ENCODE measurements at regions not wholly inside any gene's neighbourhood (a gene's known extent, or its start where the extent isn't known, plus 50 kb on each side); places are given as distances from the start of the nearest gene placed in this dataset.

DNA sequence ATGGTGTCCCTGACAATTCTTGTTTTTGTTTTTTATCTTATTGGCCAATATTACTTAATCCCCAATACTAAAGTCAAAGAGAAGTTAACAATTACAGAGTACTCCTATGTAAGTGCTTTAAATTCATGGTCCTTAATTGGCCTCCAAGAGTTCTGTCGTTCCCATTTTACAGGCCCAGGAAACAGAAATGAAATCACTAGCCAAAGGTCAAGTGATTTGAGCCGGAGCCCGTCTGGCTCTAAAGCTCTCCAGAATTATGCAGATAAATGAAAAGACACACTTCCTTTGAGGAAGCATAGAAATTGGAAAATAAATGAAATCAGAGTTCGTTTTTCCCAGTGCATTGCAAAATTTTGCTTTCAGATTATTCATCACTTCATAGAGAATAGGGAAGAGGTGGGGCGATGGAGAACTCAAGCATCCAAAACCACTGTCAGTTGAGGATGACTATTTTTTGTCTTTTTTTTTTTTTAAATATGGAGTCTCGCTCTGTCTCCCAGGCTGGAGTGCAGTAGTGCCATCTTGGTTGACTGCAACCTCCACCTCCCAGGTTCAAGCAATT is 78.5 kb downstream of the MAP1LC3B2 start:
- Histone ChIP-seq H3K36me3 (ENCODE audit: insufficient read depth, low read length) (no peaks in the 10 kb centered on the region), H3K9me2 (ENCODE audit: low read depth, low read length) (no peaks in the 10 kb centered on the region), H4K20me1 (ENCODE audit: insufficient read depth, low read length) (no peaks in the 10 kb centered on the region), H2AFZ (ENCODE audit: low read length) (no peak overlapping the region), H3K27ac (ENCODE audit: low read depth, low read length, poor library complexity, severe bottlenecking) (no peak overlapping the region), H3K4me3 (ENCODE audit: low read depth, low read length, poor library complexity, severe bottlenecking) (no peak overlapping the region), H3K9me3 (ENCODE audit: low read length) (no peaks in the 10 kb centered on the region), H3F3A (ENCODE audit: insufficient read depth, low read length) (no peaks in the 10 kb centered on the region), H3K4me1 (ENCODE audit: insufficient read depth, low read length, severe bottlenecking) (peaks cover 4% of the 10 kb centered on the region), H3K79me2 (ENCODE audit: insufficient read depth, low read length) (no peaks in the 10 kb centered on the region), H3K9ac (ENCODE audit: low read length) (no peak overlapping the region), H3K4me2 (ENCODE audit: low read length) (no peak overlapping the region), H3K27me3 (ENCODE audit: insufficient read depth, low read length) (peaks cover 7% of the 10 kb centered on the region)
- TF ChIP-seq CTCF (IDR thresholded peaks at IDR 0.05; ENCODE audit: low read length) (no peak), EZH2 (IDR thresholded peaks at IDR 0.05; ENCODE audit: borderline replicate concordance, low read length) (no peak)

DNA sequence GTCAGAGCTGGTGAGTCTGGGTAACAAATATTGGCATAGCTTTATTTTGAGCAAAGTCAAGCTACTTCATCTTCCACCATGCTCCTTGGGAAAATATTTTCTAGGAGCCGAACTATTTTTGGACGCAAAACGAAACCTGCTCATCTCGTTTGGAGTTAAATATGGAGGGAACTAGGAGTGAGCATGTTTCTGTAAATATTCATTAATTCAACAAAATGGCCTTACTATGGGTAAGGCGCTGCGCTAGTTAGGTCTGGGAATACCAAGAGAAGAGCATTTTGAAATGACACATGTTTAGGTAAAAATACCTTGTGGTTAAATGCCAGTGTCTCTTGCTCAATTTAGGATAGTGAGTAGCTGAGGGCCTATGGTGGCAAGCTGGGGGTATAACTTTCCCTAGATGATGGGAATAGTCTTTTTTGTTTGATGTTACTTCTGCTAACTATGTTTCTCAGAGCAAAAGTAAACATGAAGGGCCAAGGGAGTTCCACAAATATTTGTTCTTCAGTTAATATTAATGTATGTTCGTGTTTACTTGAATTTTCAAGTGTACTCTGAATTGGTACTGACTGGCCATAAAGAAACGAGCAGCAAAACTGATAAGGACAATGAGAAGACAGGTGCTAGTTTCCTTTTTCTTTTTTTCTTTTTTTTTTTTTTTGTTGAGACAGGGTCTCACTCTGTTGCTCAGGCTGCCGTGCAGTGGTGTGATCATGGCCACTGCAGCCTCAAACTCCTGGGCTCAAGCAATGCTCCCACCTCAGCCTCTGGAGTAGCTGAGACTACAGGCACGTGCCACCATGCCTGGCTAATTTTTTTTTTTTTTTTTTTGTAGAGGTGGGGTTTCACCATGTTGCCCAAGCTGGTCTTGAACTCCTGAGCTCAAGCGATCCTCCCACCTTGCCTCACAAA is 77.7 kb downstream of the MAP1LC3B2 start:
- no peaks in the 10 kb centered on the region for H3F3A ChIP-seq (ENCODE audit: insufficient read depth, low read length)
- no peaks in the 10 kb centered on the region for H4K20me1 ChIP-seq (ENCODE audit: insufficient read depth, low read length)
- H2AFZ ChIP-seq (ENCODE audit: low read length): no peak overlapping the region
- no peak overlapping the region for H3K4me3 ChIP-seq (ENCODE audit: low read depth, low read length, poor library complexity, severe bottlenecking)
- TF ChIP-seq EZH2 (IDR thresholded peaks at IDR 0.05; ENCODE audit: borderline replicate concordance, low read length): no peak
- no peak for TF ChIP-seq CTCF (IDR thresholded peaks at IDR 0.05; ENCODE audit: low read length)
- H3K9me3 ChIP-seq (ENCODE audit: low read length): no peaks in the 10 kb centered on the region
- H3K4me1 ChIP-seq (ENCODE audit: insufficient read depth, low read length, severe bottlenecking): peaks cover 4% of the 10 kb centered on the region
- H3K4me2 ChIP-seq (ENCODE audit: low read length): no peak overlapping the region
- H3K36me3 ChIP-seq (ENCODE audit: insufficient read depth, low read length): no peaks in the 10 kb centered on the region
- H3K27ac ChIP-seq (ENCODE audit: low read depth, low read length, poor library complexity, severe bottlenecking): no peak overlapping the region
- no peak overlapping the region for H3K9ac ChIP-seq (ENCODE audit: low read length)
- no peaks in the 10 kb centered on the region for H3K79me2 ChIP-seq (ENCODE audit: insufficient read depth, low read length)
- H3K9me2 ChIP-seq (ENCODE audit: low read depth, low read length): no peaks in the 10 kb centered on the region
- peaks cover 7% of the 10 kb centered on the region for H3K27me3 ChIP-seq (ENCODE audit: insufficient read depth, low read length)

DNA sequence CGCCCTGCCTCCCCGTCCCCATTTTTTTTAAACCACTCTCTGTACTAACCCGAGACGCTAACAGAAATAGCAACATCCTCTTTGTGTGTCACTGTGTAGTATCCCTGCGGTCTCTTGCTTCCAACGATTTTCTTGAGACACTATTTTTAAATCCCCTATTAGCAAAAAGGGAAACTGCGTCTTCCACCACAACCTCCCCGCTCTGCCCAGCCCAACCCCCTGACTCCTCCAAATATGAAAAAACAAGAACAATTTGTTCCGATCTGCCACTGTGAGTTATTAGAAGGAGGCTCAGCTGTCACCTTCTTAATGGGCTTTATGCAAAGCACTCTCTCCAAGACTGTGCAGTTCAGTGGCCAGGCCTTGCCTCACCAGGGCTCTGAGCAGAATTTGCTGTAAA is 76.3 kb downstream of the MAP1LC3B2 start:
- H3F3A ChIP-seq (ENCODE audit: insufficient read depth, low read length): no peaks in the 10 kb centered on the region
- no peak overlapping the region for H3K4me2 ChIP-seq (ENCODE audit: low read length)
- H3K4me1 ChIP-seq (ENCODE audit: insufficient read depth, low read length, severe bottlenecking): peaks cover 4% of the 10 kb centered on the region
- no peak overlapping the region for H2AFZ ChIP-seq (ENCODE audit: low read length)
- no peaks in the 10 kb centered on the region for H3K79me2 ChIP-seq (ENCODE audit: insufficient read depth, low read length)
- H3K9ac ChIP-seq (ENCODE audit: low read length): no peak overlapping the region
- no peak for TF ChIP-seq EZH2 (IDR thresholded peaks at IDR 0.05; ENCODE audit: borderline replicate concordance, low read length)
- no peak for TF ChIP-seq CTCF (IDR thresholded peaks at IDR 0.05; ENCODE audit: low read length)
- no peaks in the 10 kb centered on the region for H4K20me1 ChIP-seq (ENCODE audit: insufficient read depth, low read length)
- no peaks in the 10 kb centered on the region for H3K9me3 ChIP-seq (ENCODE audit: low read length)
- no peak overlapping the region for H3K4me3 ChIP-seq (ENCODE audit: low read depth, low read length, poor library complexity, severe bottlenecking)
- H3K36me3 ChIP-seq (ENCODE audit: insufficient read depth, low read length): no peaks in the 10 kb centered on the region
- peaks cover 4% of the 10 kb centered on the region; the same call in 1 of the 2 replicates for H3K27me3 ChIP-seq (ENCODE audit: insufficient read depth, low read length)
- no peaks in the 10 kb centered on the region for H3K9me2 ChIP-seq (ENCODE audit: low read depth, low read length)
- no peak overlapping the region for H3K27ac ChIP-seq (ENCODE audit: low read depth, low read length, poor library complexity, severe bottlenecking)
